T-cell (primary cell): ENCODE measurements at regions not wholly inside any gene's neighbourhood (a gene's known extent, or its start where the extent isn't known, plus 50 kb on each side); places are given as distances from the start of the nearest gene placed in this dataset.

Source experiments
- ATAC-seq, 4 experiments: fragments of 200-7000 bp in 3 of 4; fragments of 150-1000 bp in 1 of 4; cut with Tn5 transposase; replicated peaks in 1 of 4; 1 replicate in 3 of 4; 2 replicates in 1 of 4; pipeline ENCODE4 v1.10.0; 2021; ENCODE audit warnings: moderate library complexity in 3 of 4, mild to moderate bottlenecking in 2 of 4, moderate number of reproducible peaks in 1 of 4
- CTCF ChIA-PET, 2 donors: fragments of 300-600 bp; sonication (Branson Sonifier 250); formaldehyde crosslinking; loops; one replicate each; lab custom pipeline; 2022; ENCODE audit warnings: antibody characterized with exemption in 2 of 2; lab: Charles Lee
- POLR2A ChIA-PET, 2 donors: fragments of 300-600 bp; sonication (Branson Sonifier 250); formaldehyde crosslinking; loops; one replicate each; lab custom pipeline; 2022; ENCODE audit warnings: antibody characterized with exemption in 2 of 2; lab: Charles Lee
- DNase-seq, 35 experiments: peaks; one replicate each; pipeline versions ENCODE4 v3.0.0 to v3.0.0-alpha.2; 2013 to 2023
- H3K27ac ChIP-seq: one replicate; pipeline ENCODE4 v1.5.1; 2013; ENCODE audit warnings: low read length
- H3K27me3 ChIP-seq, 2 experiments: replicated peaks in 1 of 2; 1 replicate in 1 of 2; 2 replicates in 1 of 2; pipeline versions ENCODE4 v1.6.1 to v1.7.0; 2013; ENCODE audit warnings: low read length in 1 of 2, mixed read lengths in 1 of 2; ENCODE audit not compliant: control insufficient read depth in 2 of 2, insufficient read depth in 2 of 2; ENCODE audit errors: extremely low read depth in 1 of 2
- H3K36me3 ChIP-seq, 2 donors: 1 replicate in 1 of 2; 2 replicates in 1 of 2; pipeline versions ENCODE4 v1.6.1 to v1.7.0; 2013; ENCODE audit warnings: low read length in 1 of 2; ENCODE audit not compliant: control insufficient read depth in 2 of 2, insufficient read depth in 1 of 2; ENCODE audit errors: extremely low read depth in 1 of 2
- H3K4me1 ChIP-seq, 2 experiments: 1 replicate in 1 of 2; 2 replicates in 1 of 2; pipeline versions ENCODE4 v1.6.1 to v1.7.0; 2013; ENCODE audit warnings: low read length in 2 of 2, mixed read lengths in 1 of 2; ENCODE audit not compliant: insufficient read depth in 2 of 2, control insufficient read depth in 1 of 2; ENCODE audit errors: extremely low read depth in 1 of 2
- H3K4me3 ChIP-seq, 2 donors: 1 replicate in 1 of 2; 2 replicates in 1 of 2; pipeline versions ENCODE4 v1.5.1 to v1.7.0; 2013; ENCODE audit warnings: mild to moderate bottlenecking in 2 of 2, low read length in 1 of 2, moderate library complexity in 1 of 2; ENCODE audit not compliant: control insufficient read depth in 1 of 2; ENCODE audit errors: extremely low read depth in 1 of 2
- H3K9me3 ChIP-seq: 2 replicates; pipeline ENCODE4 v1.7.0; 2013
- H3K27ac Mint-ChIP-seq, 2 donors: one replicate each; pipeline ENCODE4 v1.8.0; 2020 to 2021; ENCODE audit warnings: mild to moderate bottlenecking in 2 of 2, mixed read lengths in 2 of 2
- H3K27me3 Mint-ChIP-seq, 2 donors: one replicate each; pipeline ENCODE4 v1.8.0; 2021 to 2022; ENCODE audit warnings: mixed read lengths in 2 of 2
- H3K36me3 Mint-ChIP-seq: one replicate; pipeline ENCODE4 v1.8.0; 2021; ENCODE audit warnings: mixed read lengths
- H3K4me1 Mint-ChIP-seq, 3 donors: one replicate each; pipeline ENCODE4 v1.8.0; 2020 to 2022; ENCODE audit warnings: mixed read lengths in 3 of 3, mild to moderate bottlenecking in 1 of 3
- H3K4me3 Mint-ChIP-seq, 3 donors: one replicate each; pipeline ENCODE4 v1.8.0; 2020 to 2022; ENCODE audit warnings: mild to moderate bottlenecking in 3 of 3, mixed read lengths in 3 of 3, moderate library complexity in 3 of 3
- H3K9me3 Mint-ChIP-seq, 3 donors: one replicate each; pipeline ENCODE4 v1.8.0; 2020 to 2022; ENCODE audit warnings: mixed read lengths in 3 of 3
- WGBS: methylation state at CpG from one replicate; pipeline ENCODE4 v1.1.5; 2013; ENCODE audit warnings: missing lambda C conversion rate; ENCODE audit not compliant: insufficient coverage; 5-methylcytosine and 5-hydroxymethylcytosine counted together

DNA sequence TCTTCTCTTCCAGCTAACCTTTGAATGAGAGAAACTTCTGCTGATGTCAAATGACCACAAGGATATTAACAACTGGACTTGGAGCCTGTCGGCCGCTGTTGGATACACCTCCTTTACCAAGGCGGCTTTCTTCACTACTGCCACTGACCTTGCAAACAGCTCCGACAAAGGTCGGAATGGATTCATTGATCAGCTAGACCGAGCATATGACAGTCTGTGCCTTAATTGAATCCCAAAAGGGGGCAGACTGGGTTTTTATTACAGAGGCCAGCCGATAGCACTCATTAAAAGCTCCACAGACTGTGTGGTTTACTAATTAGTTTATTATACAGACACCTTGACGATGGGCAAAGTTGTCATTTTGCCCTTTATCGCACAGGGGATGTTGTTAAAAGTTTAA lies 394.5 kb downstream of the RERGL start:
- 87% methylated on average over 6 of the region's 9 CpGs for WGBS

DNA sequence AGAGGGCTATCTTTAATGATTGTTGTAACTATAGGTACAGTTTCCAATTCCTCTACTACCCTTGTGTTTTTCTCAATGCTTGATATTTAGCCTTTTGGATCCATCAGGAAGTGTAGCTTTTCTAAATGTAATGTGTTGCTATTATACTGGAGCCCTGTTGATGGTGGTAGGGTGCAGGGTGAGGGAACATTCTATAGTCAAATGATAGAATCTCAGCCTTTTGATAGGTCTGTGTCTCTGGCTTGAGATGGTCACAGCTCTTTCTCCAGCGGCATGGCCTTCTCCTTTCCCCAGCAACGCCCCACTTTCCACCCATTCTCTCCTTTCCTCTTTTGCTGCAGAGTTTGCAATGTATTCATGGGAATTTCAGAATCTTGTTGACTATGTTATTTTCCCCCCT lies 398.6 kb downstream of the RERGL start:
- CTCF ChIA-PET, result no interaction called here
- no peak for ATAC-seq
- H3K36me3 ChIP-seq, result no peaks in the 10 kb centered on the region
- no peak overlapping the region for H3K27ac ChIP-seq
- H3K27ac Mint-ChIP-seq, result no peak overlapping the region
- WGBS, result no CpG with 5 or more reads among the region's 2 CpGs
- no peaks in the 10 kb centered on the region for H3K4me1 ChIP-seq
- H3K9me3 Mint-ChIP-seq, result peaks cover 4 to 26% (median 13%) of the 10 kb centered on the region in 3 donors
- H3K4me3 ChIP-seq, result no peak overlapping the region
- no peaks in the 10 kb centered on the region for H3K27me3 Mint-ChIP-seq
- no peak overlapping the region for H3K4me3 Mint-ChIP-seq
- DNase-seq, result no peak
- H3K4me1 Mint-ChIP-seq, result no peaks in the 10 kb centered on the region
- POLR2A ChIA-PET, result no interaction called here
- H3K9me3 ChIP-seq, result no peaks in the 10 kb centered on the region
- no peaks in the 10 kb centered on the region for H3K27me3 ChIP-seq
- H3K36me3 Mint-ChIP-seq, result no peaks in the 10 kb centered on the region

More for the DNA sequence above, 394.5 kb downstream of the RERGL start:
- CTCF ChIA-PET, result no interaction called here
- DNase-seq (no peak), ATAC-seq (no peak)
- H3K4me3 Mint-ChIP-seq, result no peak overlapping the region
- no peak overlapping the region for H3K27ac ChIP-seq
- peaks cover 3 to 11% (median 4%) of the 10 kb centered on the region in 3 donors for H3K9me3 Mint-ChIP-seq
- H3K27me3 Mint-ChIP-seq, result no peaks in the 10 kb centered on the region
- no peaks in the 10 kb centered on the region for H3K9me3 ChIP-seq
- H3K4me1 ChIP-seq, result no peaks in the 10 kb centered on the region
- no peaks in the 10 kb centered on the region for H3K36me3 Mint-ChIP-seq
- H3K27ac Mint-ChIP-seq, result no peak overlapping the region
- H3K36me3 ChIP-seq, result no peaks in the 10 kb centered on the region
- H3K27me3 ChIP-seq, result no peaks in the 10 kb centered on the region
- no peaks in the 10 kb centered on the region for H3K4me1 Mint-ChIP-seq
- POLR2A ChIA-PET, result no interaction called here
- H3K4me3 ChIP-seq, result no peak overlapping the region

DNA sequence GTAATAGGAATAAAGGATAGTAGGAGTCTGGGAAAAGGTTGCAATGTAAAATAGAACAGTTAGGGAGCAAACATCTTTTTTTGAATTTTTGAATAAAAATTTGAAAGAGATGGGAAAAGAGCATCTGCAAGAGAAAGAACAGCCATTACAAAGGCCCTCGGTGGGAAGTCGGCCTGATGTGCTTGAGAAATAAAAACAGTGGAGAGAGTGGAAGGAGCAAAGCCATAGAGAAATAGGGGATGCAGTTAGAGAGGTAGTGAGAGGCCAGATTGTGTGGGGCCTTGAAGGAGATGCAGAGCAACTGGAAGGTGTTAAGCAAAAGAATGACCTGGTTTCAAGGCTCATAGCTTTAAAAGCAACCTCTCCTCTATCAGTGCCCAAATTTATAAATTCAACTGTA lies 409.8 kb downstream of the RERGL start:
- POLR2A ChIA-PET, result no interaction called here
- 37% methylated on average over 2 of the region's 2 CpGs for WGBS
- Mint-ChIP-seq H3K27me3 (no peaks in the 10 kb centered on the region), H3K9me3 (peaks cover 17 to 28% (median 22%) of the 10 kb centered on the region in 3 donors), H3K27ac (no peak overlapping the region), H3K36me3 (no peaks in the 10 kb centered on the region), H3K4me1 (no peaks in the 10 kb centered on the region), H3K4me3 (no peak overlapping the region)
- CTCF ChIA-PET, result interaction anchor here in 1 of 2 donors (0.6 kb wide), 1 partner anchor 323 kb away, joined by 3 read pairs; no protein-coding TSS in a partner anchor
- H3K4me1 ChIP-seq, result no peaks in the 10 kb centered on the region
- no peak overlapping the region for H3K27ac ChIP-seq
- H3K27me3 ChIP-seq, result no peaks in the 10 kb centered on the region
- no peaks in the 10 kb centered on the region for H3K36me3 ChIP-seq
- H3K9me3 ChIP-seq, result no peaks in the 10 kb centered on the region
- DNase-seq, result no peak
- no peak for ATAC-seq
- H3K4me3 ChIP-seq, result no peak overlapping the region

- Mint-ChIP-seq H3K4me1 (no peaks in the 10 kb centered on the region), H3K27me3 (no peaks in the 10 kb centered on the region), H3K27ac (no peak overlapping the region), H3K4me3 (no peak overlapping the region), H3K9me3 (peaks cover 2 to 21% (median 4%) of the 10 kb centered on the region in 3 donors), H3K36me3 (no peaks in the 10 kb centered on the region)
- CTCF ChIA-PET, result no interaction called here
- Histone ChIP-seq H3K27me3 (no peaks in the 10 kb centered on the region), H3K4me3 (no peak overlapping the region), H3K9me3 (no peaks in the 10 kb centered on the region), H3K4me1 (no peaks in the 10 kb centered on the region), H3K36me3 (no peaks in the 10 kb centered on the region), H3K27ac (no peak overlapping the region)
- WGBS, result 91% methylated on average over 5 of the region's 10 CpGs
- no peak for ATAC-seq
- DNase-seq, result no peak
- POLR2A ChIA-PET, result no interaction called here
Measured at GRCh38 chr12:17666641-17667324, 423.2 kb downstream of the RERGL start.

- no peaks in the 10 kb centered on the region for H3K27me3 Mint-ChIP-seq
- no peaks in the 10 kb centered on the region for H3K36me3 ChIP-seq
- H3K36me3 Mint-ChIP-seq, result no peaks in the 10 kb centered on the region
- H3K4me1 Mint-ChIP-seq, result no peaks in the 10 kb centered on the region
- H3K9me3 Mint-ChIP-seq, result peaks cover 2 to 23% (median 4%) of the 10 kb centered on the region in 3 donors
- DNase-seq (no peak), ATAC-seq (no peak)
- no peaks in the 10 kb centered on the region for H3K4me1 ChIP-seq
- ChIA-PET POLR2A (no interaction called here), CTCF (no interaction called here)
- no peaks in the 10 kb centered on the region for H3K9me3 ChIP-seq
- H3K4me3 ChIP-seq, result no peak overlapping the region
- H3K4me3 Mint-ChIP-seq, result no peak overlapping the region
- no peaks in the 10 kb centered on the region for H3K27me3 ChIP-seq
- no peak overlapping the region for H3K27ac ChIP-seq
- 76% methylated on average over 9 of the region's 9 CpGs for WGBS
- no peak overlapping the region for H3K27ac Mint-ChIP-seq
Measured at GRCh38 chr12:17665839-17666238, 424.2 kb downstream of the RERGL start.

DNA sequence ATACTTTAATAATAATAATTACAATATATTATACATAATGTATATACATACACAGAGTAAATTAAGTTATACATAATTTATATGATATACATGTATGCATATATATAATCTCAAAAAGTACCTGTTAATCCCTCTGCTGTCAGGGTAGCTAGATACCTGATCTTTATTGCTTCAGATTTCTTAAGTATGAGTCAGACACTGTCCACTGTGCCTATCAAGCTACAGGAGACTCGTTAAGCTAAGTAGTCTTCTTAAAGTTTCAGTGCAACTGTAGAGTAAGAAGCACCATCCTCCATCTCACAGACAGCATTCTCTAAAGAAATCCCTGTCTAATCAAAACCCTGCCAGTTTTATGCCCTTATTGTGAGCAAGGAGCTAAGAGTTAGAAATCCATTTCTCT lies 428.7 kb downstream of the RERGL start:
- H3K36me3 Mint-ChIP-seq, result no peaks in the 10 kb centered on the region
- H3K4me3 ChIP-seq, result no peak overlapping the region
- no peak overlapping the region for H3K27ac Mint-ChIP-seq
- H3K27me3 Mint-ChIP-seq, result no peaks in the 10 kb centered on the region
- no peaks in the 10 kb centered on the region for H3K9me3 ChIP-seq
- no peak overlapping the region for H3K27ac ChIP-seq
- H3K4me3 Mint-ChIP-seq, result no peak overlapping the region
- ChIA-PET CTCF (no interaction called here), POLR2A (no interaction called here)
- no peaks in the 10 kb centered on the region for H3K27me3 ChIP-seq
- ATAC-seq (no peak), DNase-seq (no peak)
- H3K4me1 Mint-ChIP-seq, result no peaks in the 10 kb centered on the region
- H3K4me1 ChIP-seq, result no peaks in the 10 kb centered on the region
- H3K9me3 Mint-ChIP-seq, result peaks cover 4 to 34% (median 8%) of the 10 kb centered on the region in 3 donors
- WGBS, result no CpG with 5 or more reads among the region's 1 CpG
- H3K36me3 ChIP-seq, result no peaks in the 10 kb centered on the region
